GM19395 (cell line): ENCODE measurements at regions not wholly inside any gene's neighbourhood (a gene's known extent, or its start where the extent isn't known, plus 50 kb on each side); places are given as distances from the start of the nearest gene placed in this dataset.

Source experiments
- ATAC-seq: cut with Tn5 transposase; IDR thresholded peaks from one replicate; pipeline ENCODE4 v1.9.1; 2021; ENCODE audit warnings: mild to moderate bottlenecking, moderate library complexity; ENCODE audit not compliant: unreplicated experiment

DNA sequence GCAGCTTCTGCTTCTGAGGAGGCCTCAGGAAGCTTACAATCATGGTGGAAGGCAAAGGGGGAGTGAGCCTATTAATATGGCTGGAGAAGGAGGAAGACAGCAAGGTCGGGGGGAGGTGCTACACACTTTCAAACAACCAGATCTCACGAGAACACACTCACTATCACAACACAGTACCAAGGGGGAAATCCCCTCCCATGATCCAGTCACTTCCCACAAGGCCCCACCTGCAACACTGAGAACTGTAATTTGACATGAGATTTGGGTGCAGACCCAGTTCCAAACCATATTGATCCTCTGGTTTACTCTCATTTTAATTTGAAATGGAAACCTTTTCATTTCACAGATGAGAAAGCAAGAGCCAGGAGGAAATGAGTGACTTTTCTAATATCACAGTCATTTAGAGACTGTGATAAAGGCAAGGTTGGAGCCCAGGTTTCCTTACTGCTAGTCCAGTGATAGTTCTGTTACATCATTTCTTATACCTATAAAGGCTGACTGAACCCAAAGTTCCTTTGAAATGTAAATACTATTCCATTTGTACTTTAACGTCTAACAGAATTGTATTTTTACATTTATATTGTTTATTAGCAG lies 105.8 kb upstream of the GAP43 start:
- no peak for ATAC-seq

DNA sequence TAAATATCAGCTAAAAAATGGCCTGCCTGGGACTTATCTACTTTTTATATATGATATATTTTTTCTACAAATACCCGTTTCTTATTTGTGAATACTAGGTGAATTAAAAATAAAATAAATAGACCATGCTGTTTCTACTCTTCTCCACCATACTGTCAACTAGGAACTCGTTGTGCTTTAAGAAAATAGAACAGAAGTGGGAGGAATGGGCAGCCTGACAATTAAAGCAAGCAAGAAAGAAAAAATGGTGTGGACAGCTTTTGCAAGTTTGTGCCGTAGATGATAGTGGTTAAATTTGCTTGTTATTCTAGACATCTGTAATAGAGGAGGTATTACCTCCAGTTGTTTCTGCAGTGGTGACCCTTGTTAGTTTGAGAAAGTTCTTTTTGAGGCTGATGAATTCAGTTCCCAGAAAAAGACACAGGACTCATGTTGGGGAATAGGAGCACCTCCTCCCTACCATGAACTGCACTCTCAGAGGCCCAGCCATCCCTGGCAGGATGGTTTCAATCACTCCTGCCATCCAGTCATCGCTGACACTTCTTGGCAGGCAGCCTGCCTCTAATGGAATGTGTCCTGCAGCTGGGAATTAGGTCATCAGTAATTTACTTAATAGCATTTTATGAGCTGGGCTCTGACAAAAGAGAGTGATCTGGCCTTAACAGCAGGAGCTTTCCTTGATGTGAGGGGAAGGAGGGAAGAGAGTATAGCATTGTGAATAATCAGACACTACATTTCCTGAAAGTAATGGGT lies 105.0 kb upstream of the GAP43 start:
- ATAC-seq, result no peak

DNA sequence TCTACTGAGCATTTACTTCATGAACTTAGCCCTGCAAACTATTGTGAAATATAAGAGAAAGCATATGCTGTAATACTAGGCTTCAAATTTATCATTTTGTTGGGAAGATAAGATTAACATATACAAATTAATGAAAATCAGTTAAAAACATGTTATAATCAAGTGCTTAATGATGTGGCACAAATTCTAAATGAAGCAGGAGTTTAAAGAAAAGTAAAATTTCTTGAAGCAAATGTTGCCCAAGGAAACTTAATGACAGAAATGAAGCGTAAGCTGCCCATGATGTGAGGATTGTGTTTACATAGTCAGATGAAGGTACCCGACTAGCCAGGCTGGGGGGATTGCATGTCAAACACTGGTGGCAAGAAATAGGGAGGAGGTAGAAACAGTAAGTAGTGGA lies 103.1 kb upstream of the GAP43 start:
- no peak for ATAC-seq

DNA sequence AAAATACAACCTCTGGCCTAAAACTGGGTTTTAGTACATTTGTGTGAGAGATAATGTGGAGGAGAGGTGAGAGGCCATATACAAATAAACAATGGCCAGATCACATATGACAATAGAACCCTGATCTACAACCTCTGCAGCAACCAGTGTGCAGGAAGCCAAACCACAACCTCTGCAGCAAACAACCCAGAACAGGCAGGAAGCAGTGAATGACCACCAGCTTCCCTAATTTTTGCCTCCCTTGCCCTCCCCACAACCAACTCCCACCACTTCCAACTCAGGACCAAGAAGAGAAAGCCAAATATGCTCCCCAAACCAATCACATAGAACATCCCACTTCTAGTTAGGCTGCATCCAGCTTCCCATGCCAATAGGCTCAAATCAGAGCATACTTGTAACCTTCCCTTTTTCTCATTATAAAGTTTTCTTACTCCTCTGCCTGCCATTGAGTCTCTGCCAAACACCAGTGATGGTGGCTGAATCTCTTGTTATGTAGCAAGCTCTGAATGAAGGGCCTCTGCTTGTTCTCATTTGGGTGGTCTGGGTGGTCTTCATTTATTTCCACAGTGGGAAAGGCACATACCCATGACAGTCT lies 102.6 kb upstream of the GAP43 start:
- ATAC-seq, result no peak

GRCh38 chr3:115523458-115523857 lies 99.9 kb upstream of the GAP43 start:
- ATAC-seq, result no peak

GRCh38 chr3:115524549-115524948 lies 98.8 kb upstream of the GAP43 start:
- no peak for ATAC-seq

DNA sequence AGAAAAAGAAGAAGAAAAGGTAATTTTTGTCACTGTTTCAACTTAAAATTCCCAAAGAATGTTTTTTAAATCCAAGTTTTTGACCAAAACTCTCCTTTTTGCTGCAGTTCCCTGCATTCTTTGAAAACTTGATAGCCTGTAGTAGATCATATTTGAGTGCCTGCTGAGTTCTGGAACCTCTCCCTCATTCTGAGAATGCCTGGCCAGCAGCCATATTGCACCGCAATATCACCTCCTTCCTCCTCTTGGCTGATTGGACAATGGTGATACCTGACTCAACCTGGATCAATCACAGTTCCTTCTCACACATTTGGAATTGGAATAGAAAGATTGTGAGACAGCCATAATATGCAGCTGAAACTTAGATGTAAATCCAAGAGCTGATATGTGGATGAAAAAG lies 97.6 kb upstream of the GAP43 start:
- ATAC-seq, result no peak

GRCh38 chr3:115533218-115533617 lies 90.1 kb upstream of the GAP43 start:
- ATAC-seq, result no peak

DNA sequence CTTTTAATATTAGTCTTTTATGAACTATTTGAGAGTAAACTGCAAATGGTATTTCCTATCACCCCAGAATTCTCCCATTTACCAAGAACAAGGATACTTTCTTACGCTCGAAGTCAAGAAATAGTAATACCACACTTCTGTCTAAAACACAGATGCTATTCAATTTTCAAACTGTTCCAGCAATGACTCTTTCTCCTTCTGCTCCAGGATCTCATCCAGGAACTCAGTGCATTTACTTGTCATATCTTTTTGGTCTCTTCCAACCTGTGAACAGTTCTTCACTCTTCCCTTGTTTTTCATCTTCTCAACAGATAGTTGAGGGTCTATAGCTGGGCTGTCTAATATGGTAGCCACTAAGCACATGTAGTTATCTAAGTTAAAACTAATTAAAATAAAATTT lies 87.1 kb upstream of the GAP43 start:
- no peak for ATAC-seq

GRCh38 chr3:115537669-115538068 lies 85.6 kb upstream of the GAP43 start:
- no peak for ATAC-seq

DNA sequence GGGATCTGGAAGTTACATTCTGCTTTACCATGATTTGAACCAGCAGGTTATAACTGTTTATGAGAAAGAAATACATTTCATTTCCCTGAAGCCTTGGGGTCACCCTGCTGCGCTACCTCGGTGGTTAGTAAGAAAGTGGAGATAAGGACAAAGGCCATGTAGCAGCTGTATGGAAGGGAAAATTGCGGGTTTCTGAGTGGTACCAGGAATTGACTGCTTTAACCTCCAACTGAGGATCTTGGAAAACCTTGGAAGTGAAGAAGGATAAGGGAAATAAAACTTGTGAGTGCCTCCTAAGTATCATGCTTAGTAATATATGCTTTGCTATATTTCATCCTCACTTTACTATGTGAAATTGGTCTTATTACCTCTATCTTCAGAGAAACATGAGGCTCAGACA lies 76.1 kb upstream of the GAP43 start:
- ATAC-seq, result no peak

DNA sequence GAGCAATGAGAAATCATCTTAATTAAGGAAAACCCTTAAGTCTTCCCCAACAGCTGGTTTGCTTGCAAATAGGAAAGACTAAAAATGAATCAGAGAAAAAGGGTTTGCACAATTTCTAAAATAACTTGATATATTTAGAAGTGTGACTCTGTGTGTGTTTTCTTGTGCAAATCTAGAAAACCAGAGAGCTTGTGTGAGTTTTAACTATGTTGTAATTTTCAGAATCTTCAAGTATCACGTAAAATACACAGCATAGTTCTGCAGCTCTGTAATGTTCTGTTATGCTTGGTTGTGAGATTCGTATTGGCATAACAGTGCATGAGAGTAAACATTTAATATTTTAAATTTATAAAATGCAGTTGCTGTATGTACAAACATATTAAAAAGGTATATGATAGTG lies 74.7 kb upstream of the GAP43 start:
- no peak for ATAC-seq

DNA sequence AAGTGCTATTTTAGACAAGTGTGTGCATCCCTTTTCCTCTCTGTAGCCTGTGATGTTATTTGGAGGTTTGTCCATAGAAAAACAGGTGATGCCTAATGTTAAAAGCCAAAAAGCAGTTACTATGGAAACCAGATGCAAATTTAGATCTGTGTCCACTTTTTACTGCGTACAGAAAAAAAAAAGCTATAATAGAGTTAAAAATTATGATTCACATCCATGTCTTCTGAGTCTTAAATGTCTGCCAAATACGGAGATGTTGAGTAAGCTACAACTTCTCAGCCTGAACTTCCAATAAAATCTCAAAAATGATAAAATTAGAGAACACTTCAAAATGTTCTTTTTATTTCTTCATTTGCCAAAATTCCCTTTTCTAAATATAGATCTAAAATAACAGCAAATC lies 74.2 kb upstream of the GAP43 start:
- no peak for ATAC-seq

DNA sequence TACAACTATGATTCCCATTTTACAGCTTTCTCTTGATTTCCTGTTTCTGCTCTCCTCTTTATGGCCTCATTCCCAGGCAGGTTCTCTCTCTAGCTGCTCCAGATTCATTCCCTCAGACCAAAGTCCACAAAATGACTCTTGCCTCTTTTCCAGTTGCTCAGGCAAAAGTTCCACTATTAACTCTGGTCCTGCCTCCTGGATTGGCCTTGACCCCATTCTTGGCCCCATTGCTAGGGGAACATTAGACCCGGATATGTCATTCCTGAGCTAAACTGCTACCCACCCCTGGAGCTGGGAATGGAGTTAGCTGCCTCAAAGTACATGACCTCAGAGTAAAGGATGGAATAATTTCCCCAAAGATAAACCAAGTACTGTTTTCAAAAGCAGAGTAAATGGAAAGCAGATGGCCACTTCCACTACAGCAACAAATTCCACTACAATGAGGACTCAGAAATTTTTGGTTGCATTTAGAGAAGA lies 73.0 kb upstream of the GAP43 start:
- ATAC-seq, result no peak

DNA sequence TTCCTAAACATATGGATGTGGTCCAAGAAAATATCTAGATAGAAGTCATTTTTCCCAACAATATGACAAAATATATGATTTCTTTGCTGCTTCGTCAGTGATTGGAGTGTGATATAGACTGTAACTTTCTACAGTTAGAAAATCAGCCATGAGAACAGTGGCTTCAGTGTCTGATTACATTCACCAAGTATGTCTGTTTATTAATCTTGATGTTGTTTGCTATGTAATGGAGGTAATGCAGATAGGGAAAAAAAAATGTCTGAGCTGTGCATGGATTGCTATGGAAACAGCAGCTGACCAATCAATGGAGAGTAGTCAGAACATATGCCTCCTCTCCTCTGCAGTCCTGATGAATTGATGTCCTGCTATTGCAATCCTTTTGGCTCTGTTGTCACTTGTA lies 72.3 kb upstream of the GAP43 start:
- ATAC-seq, result no peak

DNA sequence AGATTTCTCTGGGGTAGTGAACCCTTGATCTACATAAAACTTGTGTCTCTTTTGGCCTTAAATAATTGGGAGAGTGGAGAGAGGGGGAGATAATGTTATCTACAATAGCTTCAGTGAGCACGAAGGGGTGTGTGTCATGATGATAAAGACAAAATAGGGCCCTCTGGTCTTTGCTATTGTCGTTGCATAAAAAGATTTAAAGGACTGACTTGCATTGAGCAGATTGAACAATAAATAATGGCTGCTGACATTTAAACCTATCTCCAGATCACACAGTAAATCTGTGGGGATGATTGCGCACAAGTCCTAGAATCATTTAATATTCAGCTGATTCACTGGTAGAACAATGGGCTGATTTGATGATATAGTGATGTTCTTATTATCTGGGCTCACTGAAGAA lies 71.3 kb upstream of the GAP43 start:
- no peak for ATAC-seq

GRCh38 chr3:115553796-115554486 lies 69.4 kb upstream of the GAP43 start:
- no peak for ATAC-seq

- no peak for ATAC-seq
Observed at GRCh38 chr3:115554487-115554807, 68.9 kb upstream of the GAP43 start.

DNA sequence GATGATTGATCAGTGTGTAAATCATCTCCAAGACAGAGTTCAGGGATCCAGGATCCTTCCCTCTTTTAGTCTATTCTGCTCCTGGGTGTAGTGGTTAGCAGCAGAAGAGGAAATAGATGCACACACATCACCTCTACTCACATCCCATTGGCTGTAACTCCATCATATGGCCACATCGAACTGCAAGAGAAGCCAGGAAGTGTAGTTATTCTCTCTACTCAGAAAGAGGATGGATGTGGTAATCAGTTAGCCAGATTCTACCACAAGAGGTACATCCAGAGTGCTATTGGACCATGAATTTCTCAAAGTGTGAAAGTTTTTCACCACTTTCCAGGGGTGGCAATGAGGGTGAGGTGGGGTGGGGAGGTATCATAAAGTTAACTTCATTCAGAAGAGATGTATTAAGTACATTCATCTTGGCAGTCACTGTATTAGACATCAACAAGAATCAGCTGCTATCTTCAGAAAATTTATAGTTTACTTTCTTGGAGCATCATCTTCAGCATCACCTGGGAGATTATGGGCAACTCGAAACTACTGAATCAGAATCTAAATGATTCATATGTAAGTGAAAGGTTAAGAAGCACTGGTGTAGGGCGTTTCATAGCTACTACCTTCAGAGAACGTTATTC lies 60.6 kb upstream of the GAP43 start:
- ATAC-seq, result no peak

DNA sequence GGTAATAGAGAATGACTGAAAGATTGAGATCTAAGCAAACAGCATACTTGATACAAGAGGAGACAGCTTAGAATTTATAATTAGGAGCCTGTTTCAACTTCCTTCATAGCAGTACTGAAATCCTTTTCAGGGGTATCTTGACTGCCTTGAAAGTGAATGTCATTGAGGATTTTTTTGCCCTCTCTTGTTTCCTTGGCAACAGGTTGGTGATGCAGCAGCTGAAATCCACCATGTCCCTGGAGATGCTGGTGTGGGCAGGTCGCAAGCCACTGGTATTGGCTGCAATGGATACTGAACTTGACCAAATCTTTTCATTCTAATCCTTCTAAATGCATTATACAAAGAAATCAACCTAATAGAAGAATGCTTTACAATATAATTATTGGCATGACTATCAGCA lies 59.3 kb upstream of the GAP43 start:
- ATAC-seq, result no peak

DNA sequence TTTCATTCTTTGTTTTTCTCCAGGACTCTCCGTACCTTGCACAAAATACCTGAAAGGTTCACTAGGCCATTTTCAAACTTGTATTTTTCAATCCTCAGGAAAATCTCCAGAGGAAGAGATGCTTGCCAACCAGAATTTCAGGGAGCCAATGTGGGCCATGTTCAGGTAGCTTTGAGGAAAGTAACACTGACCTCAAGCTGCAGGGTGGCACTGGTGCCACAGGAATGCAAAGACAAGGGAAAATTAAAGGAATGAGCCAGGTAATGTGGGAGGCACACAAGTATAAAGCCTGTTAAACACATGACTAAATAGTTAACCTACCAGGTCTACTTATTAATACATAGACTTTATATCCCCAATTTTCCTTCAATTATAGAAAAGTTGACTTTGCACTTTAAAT lies 51.9 kb upstream of the GAP43 start:
- ATAC-seq, result no peak
